ENCODE measurements at regions not wholly inside any gene's neighbourhood (a gene's known extent, or its start where the extent isn't known, plus 50 kb on each side); places are given as distances from the start of the nearest gene placed in this dataset.
"Not testable (repeated sequence)": the region's sequence is repeated elsewhere in the genome, so short reads cannot be mapped to it uniquely, and the experiment has no call there.

DNA sequence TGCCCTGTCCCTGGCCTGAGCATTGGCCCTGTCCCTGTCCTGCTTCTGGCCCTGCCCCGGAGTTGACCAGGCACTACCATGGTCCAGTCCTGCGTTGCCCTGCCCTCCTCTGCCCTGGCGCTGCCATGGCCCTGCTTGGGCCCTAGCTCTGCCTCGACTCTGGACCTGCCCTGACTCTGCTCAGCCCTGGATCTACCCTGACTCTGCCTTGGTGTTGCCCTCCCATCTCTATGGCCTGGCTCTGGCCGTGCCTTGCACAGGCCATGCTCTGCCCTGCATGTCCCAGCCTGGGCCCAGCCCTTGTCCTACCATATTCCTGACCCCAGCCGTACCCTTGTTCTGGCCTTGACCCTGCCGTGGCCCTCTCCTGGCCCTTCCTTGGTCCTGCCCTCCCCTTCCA, 235.7 kb downstream of the GOLGA6L6 start:
- not testable (repeated sequence) for DNase-seq

DNA sequence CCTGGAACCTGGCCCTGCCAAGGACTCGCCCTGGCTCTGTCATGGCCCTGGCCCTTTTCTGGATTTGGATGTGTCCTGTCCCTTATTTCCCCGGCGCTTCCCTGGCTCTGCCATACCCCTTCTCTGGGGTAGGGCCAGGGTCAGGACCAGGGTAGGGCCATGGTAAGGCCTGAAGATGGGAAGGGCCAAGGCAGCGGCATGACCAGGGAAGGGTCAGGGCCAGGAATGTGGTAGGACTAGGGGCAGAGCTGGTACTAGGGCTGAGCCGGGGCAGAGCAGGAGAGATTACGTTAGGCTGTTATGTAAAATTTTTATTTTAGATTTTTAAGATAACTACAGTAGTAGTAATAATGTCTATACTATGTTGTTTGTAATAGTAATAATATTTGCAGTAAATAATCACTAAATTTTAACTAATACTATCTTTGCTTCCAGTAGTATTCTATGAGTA, 236.6 kb downstream of the GOLGA6L6 start:
- not testable (repeated sequence) for DNase-seq

DNA sequence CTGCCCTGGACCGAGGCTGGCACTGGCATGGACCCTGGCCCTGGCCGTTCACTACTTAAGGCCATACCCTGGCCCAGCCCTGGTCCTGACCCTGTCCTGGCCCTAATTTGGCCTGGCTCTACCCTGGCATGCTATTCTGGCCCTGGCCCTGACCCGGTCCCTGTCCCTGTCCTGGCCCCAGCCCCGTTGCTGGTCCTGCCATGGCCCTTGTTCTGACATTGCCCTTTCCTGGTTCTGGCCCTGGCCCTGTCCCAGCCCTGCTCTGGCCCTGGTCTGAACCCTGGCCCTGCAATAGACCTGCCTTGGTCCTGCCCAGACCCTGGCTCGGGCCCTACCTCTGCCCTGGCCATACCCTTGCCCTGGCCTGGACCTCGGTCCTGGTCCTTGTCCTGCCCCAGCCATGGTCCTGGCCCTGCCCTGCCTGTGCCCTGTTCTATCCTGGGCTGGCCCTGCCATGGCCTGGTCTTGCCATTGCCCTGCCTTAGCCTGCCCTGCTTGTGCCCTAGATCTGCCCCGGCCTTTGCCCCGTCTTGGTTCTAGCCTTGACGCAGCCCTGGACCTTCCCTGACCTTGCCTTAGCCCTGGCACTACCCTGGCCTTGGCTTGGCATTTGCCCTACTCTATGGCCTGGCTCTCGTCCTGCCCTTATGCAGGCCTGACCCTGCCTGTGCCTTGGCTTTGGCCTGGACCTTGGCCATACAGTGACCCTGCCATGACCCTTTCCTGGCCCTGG, 237.2 kb downstream of the GOLGA6L6 start:
- DNase-seq, result not testable (repeated sequence)

DNA sequence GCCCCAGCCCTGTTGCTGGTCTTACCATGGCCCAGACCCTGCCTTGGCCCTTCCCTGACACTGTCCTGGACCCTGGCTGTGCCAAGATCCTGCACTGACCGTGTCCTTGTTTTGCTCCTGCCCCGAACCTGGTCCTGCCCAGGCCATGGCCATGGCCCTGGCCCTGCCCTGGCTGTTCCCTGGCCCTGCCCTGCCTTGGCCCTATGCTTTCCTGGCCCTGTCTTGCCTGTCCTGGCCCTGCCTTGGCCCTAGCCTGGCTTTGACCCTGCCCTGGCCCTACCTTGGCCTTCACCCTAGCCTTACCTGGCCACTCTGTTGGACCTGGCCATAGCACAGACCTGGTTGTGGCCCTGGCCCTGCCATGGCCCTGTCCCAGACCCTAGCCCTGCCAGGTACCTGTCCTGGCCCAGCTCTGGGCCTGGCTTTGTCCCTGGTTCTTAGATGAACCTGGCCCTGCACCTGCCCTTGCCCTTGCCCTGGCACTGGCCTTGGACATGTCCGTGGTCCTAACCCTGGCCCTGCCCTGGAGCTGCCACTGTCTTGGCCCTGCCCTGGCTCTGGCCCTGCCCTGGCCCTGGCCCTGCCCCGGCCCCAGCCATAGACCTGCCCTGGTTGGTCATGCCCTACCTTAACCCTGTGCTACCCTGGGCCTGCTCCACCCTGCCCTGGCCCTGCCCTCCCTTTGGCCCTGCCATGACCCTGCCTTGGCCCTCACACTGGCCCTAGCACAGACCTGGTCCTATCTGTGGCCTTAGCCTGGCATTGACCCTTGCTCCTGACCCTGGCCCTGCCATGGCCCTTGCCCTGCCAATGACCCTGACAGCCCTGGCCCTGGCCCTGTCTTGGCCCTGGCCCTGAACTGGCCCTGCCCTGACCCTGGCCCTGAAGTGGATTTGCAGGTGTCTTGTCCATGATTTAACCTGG, 238.1 kb downstream of the GOLGA6L6 start:
- not testable (repeated sequence) for DNase-seq

DNA sequence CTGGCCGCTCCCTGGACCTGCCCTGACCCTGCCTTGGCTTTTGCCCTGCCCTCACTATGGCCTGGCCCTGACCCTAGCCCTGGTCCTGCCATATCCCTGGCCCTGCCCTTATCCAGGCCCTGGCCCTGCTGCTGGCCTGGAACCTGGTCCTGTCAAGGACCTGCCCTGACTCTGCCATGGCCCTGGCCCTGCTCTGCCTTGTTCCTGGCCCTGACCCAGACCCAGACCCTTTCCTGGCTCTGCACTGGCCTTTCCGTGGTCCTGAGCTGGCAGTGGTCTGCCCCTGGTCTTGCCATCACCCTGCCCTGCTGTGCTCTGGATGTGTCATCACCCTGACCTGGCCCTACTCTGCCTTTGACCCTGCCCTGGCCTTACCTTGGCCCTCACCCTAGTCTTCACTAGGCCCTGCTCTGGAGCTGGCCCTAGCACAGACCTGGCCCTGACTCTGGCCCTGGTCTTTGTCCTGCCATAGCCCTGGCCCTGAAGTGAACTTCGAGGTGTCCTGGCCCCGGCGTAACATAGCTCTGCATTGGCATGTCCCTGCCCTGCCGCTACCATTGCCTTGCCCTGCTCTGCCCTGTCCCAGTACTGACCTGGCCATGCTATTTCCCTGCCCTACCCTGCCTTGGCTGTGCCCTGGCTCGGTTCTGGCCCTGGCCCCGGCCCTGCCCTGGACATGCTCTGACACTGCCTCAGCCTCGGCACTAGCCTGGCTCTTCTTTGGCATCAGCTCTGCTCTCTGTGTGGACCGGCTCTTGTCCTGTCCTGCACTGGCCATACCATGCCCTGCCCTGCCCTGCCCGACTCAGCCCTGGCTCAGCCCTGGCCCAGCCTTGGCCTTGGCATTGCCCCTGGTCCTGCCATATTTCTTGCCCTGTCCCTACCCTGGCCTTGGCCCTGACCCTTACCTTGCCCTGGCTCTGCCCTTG, 239.2 kb downstream of the GOLGA6L6 start:
- DNase-seq, result not testable (repeated sequence)

DNA sequence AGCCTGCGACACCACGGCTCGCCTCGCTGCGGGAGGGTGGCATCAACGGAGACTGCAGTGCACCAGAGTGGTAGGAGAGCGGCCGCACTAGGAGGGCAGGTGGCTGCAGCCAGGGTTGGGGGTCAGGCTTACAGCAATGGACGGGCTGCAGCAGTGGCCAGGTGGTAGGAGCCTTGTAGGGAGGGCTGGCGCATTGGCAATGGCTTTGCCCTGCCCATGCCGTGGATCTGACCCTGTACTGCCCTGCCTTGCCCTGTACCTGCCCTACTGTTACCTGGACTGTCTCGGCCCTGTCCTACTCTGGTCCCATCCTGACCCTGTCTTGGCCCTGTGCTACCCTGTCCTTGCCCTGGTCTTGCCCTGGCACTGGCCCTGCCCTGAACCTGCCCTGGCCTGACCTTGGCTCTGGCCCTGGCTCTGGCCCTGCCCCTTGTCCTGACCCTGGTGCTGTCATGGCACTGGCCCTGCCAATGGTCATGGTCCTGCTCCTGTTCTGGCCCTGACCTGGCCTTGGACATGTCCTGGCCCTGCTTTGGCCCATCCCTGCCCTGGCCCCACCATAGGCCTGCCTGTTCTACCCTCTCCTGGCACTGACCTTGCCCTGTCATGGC, 240.0 kb downstream of the GOLGA6L6 start:
- not testable (repeated sequence) for DNase-seq

DNA sequence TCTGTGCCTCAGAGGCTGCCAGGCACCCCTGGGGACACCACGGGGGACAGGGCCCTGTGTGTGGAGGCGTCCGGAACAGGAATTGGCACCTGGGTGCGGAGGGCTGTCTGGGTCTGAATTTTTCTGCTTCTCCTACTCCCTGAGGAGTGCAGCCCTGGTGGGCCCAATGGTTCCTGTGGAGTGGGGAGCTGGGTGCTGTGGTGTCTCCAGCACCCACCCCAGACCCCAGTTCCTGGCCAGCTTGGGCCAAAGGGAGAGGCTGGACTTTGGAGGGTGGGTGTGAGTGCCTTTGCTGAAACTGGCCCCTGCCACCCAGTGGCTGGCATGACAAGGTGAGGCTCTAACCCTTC, 240.6 kb downstream of the GOLGA6L6 start:
- DNase-seq, result not testable (repeated sequence)

DNA sequence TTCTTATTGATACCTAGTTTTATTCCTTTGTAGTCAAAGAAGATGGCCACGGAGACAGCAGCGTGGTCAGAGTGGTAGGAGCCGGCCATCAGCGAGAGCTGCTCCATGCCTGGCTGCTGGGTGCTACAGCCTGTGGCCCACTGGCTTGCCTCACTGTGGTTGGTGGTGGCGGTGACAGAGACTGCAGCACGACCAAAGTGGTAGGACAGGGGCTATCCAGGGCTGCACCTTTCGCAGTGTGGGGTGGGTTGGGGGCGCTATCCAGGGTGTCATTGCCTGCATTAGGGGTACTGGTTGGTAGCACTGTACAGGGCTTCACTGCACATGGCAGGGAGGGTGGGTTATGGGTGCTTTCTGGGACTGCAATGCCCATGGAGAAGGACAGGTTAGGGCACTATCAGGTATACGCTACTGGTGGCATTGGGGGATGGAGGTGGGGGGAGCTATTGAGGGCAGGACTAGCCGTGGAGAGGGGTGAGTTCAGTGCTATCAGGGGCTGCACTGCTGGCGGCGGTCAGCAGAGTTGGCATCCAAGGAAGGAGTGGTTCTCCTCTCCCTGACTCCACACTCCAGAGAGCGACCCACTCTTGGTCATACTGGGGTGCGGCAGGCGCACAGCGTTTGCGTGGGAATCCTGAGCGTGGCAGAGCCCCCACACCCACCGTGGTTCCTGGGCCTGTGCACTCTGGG, 241.1 kb downstream of the GOLGA6L6 start:
- not testable (repeated sequence) for DNase-seq

DNA sequence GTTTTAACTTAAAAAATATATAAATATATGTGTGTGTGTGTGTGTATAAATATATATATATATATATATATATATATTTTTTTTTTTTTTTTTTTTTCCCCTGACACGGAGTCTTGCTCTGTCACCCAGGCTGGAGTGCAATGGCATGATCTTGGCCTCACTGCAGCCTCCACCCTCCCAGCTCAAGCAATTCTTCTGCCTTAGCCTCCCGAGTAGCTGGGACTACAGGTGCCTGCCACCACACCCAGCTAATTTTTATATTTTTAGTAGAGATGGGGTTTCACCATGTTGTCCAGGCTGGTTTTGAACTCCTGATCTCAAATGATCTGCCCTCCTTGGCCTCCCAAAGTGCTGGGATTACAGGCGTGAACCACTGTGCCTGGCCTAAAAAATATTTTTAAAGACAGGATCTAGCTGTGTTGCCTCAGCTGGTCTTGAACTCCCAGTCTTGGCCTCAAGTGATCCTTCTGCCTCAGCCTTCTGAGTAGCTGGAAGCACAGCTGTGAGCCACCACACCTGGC, 243.9 kb downstream of the GOLGA6L6 start:
- not testable (repeated sequence) for DNase-seq

DNA sequence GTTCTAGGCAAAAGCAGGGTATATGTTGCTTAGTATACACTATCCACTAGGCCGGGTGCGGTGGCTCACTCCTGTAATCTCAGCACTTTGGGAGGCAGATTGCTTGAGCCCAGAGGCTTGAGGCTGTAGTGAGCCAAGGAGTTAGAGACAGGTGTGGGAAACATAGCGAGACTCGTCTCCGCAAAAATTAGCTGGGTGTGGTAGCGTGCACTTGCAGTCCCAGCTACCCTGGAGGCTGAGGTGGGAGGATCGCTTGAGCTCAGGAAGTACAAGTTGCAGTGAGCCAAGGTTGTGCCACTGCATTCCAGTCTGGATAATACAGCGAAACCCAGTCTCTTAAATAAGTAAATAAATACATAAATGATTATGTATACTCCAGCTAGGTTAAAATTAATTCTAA, 245.3 kb downstream of the GOLGA6L6 start:
- not testable (repeated sequence) for DNase-seq

DNA sequence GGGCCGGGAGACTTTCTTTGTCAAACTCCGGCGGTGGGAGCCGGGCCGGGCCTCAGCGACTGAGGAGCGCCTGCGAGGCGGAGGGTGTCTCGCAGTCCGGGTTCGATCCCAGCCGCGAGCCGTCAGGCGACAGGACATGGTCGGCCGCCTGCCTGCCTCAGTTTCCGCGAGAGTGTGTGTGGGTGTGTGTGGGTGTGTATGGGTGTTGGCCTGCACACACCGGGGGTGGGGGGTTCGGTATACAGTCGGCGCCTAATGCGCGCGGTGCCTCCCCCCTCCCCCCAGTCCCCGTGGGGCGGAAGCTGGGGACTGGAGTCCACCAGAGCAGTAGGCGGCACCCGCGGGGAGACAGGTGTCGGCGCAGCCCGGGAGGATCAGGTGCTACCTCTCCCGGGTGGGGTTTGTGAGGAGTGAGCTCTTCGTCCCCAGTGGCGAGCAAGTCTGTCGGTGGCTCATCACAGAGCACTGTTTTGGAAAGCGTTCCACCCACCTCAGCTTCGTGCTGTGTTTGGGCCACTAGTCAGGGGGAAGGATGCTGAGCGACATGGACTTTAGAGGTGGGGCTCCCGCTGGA, 246.3 kb downstream of the GOLGA6L6 start:
- no peak for DNase-seq

DNA sequence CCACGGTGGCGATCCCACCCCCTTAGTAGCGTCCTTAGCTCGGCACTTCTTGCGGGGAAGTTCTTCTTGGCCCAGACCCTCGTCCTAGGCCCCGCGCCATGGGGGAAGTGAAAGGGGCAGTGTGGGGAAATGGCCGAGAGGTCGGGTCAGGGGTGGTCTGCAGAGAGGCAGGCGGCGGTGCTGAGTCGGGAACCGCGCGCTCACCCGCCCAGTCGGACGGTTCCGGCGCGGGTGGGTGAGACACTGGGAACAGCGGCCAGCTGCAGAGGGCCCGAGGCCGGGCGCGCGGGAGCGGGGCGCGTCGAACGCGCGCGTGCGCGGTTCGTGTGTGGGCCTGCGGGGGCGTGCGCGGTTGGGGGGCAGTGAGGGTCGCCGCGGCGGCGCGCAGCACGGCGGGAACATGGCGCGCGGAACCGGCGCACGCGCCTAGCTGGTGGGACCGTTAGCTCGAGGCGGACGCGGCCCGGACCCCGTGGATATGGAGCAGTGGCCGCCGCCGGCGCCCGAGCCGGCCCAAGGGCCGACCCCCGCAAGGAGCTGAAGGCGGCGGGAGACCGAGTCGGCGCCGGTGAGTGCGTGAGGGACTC, 246.9 kb downstream of the GOLGA6L6 start:
- no peak for DNase-seq

DNA sequence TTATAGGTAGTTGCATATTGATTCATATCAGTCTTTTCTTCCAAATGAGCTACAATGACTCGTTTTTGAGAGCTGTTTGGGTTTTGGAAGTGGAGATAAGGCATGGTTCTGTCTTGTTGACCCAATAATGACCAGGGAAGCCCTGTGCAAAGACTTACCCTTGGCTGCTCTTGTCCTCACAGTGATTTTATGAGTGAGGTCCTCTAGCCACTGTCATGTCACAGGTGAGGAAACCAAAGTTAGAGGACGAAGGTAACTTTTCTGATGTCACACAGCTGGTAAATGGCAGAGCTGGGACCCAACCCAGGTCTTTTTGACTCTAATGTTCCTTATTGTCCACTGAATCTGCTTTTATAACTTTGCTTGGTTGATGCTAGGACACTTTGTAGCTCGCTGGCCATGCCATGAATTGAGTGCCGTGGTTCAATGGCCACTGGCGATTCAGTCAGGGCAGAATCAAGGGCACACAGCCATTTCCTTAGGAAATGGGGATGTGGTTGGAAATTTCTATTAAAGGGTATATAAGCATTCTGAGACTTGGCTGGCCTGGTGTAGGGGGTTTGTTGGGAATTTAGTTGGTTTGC, 249.1 kb downstream of the GOLGA6L6 start:
- not testable (repeated sequence) for DNase-seq

DNA sequence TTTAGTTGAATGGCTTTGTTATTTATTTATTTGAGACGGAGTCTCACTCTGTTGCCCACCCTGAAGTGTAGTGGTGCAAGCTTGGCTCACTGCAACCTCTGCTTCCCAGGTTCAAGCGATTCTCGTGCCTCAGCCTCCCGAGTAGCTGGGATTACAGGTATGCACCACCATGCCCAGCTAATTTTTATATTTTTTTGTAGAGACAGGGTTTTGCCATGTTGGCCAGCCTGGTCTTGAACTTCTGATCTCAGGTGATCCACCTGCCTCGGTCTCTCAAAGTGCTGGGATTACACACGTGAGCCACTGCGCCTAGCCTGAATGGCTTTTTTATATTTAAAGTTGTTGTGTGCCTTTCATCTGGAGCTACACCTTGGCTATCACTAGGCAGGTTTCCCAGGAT, 250.0 kb downstream of the GOLGA6L6 start:
- not testable (repeated sequence) for DNase-seq

DNA sequence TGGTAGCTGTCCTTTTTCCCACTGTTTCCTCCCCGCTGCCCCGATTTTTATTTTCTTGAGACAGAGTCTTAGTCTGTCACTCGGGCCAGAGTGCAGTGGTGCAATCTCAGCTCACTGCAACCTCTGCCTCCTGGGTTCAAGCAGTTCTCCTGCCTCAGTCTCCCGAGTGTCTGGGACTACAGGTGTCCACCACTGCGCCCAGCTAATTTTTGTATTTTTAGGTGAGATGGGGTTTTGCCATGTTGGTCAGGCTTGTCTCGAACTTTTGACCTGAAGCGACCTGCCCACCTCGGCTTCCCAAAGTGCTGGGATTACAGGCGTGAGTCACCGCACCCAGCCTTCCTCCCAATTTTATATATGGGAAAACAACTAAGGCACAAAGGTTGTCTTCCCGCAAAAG, 251.0 kb downstream of the GOLGA6L6 start:
- DNase-seq, result not testable (repeated sequence)

DNA sequence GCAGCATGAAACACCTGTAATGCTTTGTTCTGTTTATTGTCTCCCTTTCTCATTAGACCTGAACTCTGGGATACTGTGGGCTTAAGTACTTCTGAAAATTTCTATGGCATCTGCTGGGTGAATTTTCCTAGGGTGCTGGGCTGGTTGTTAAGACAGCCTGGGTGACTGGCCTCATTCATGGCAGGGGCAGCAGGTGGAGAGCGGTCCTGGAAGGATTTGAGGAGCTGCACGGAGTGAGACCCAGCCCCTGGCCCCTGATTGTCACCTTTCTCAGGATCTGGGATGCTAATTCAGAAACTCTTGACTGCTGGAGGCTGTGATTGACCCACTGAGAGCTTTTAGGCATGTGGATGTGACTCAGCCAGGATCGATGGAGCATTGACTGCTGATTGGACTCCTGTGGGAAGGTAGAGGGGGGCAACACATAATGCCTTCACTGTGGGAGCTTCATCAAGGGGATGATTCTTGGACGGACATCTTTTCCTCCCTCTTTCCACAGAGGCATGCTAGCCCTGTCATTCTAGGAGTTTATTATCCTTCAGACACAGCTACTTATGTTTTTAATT, 252.0 kb downstream of the GOLGA6L6 start:
- not testable (repeated sequence) for DNase-seq

DNA sequence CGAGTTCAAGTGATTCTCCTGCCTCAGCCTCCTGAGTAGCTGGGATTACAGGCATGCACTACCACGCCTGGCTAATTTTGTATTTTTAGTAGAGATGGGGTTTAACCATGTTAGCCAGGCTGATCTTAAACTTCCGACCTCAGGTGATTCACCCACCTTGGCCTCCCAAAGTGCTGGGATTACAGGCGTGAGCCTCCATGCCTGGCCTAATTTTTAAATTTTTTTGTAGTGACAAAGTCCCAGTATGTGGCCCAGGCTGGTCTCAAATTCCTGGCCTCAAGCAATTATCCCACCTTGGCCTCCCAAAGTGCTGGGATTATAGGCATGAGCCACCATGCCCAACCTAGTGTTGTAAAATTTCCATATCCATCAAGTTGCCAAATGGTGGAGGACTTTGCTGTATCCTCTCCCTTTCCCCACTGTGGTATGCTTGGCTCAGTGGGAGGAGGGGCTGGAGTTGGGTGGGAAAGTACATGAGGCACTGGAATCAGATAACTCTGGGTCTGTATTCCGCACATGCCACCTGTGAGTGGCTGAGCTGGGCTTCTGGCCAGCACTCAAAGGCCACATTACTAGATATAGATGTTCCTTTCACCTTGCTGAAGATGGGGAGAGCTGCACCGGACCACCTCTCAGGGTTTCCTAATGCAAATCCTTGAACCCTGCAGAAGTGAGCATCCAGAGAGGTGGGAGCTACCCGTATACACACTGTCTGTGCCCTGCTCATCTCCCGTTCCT, 252.6 kb downstream of the GOLGA6L6 start:
- not testable (repeated sequence) for DNase-seq

DNA sequence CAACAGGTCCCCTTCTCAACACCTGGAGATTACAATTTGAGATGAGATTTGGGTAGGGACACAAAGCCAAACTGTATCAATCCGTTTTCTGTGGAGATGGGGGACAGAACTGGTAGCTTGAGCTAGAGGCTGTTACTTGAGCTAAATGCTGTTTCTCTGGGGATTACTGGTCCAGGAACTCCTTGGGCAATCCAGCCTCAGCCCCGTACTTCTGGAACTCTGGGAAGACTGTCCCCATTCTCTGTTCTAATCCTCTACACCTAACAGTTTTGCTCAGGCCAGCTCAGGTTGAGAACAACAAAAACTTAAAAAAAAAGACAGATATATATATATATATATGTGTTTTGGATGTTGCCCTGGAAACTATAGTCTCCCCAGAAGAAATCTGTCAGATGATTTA, 255.0 kb downstream of the GOLGA6L6 start:
- not testable (repeated sequence) for DNase-seq

DNA sequence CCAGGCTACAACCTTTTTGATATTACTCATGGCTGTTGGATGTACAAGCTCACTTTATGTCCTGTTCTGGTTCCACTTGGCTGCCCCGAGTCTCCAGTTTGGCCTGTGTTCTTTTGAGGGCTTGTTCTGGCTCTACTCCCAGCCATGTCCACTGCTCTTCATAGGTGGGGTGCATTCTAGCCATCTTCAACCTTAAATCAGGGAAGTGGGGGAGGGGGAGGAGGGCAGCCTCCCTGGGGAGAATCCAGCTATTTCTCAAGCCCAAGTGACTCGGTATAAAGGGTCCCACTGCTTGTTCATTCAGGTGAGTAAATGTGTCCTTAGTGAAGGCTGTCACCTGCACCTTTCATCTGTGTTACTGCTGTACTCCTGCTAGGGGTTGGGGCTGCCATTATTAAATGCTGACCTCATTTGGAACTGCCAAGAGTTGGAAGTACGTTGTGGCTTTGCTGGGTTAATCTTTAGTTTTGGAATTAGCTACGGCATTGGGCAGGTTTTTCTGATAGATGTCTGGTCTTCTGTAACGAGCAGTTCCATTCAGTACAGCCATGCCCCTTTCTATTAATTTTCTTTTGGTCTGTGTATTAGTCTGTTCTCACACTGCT, 255.8 kb downstream of the GOLGA6L6 start:
- DNase-seq, result not testable (repeated sequence)

Data from hematopoietic multipotent progenitor cell treated with erythropoietin and hydrocortisone succinate and interleukin-3 and kit ligand, for 8 days (in vitro differentiated cells).